ENCODE measurements at regions not wholly inside any gene's neighbourhood (a gene's known extent, or its start where the extent isn't known, plus 50 kb on each side); places are given as distances from the start of the nearest gene placed in this dataset.

GRCh38 chr11:69931994-69932910, 113.0 kb upstream of the FGF3 start:
- no peak for DNase-seq (ENCODE audit: low spot score)

- DNase-seq (ENCODE audit: low spot score) = no peak
Observed at GRCh38 chr11:69934861-69935494, 115.8 kb upstream of the FGF3 start.

GRCh38 chr11:69935941-69936505, 116.8 kb upstream of the FGF3 start:
- DNase-seq (ENCODE audit: low spot score) = no peak

GRCh38 chr11:69936771-69937170, 117.6 kb upstream of the FGF3 start:
- no peak for DNase-seq (ENCODE audit: low spot score)

- DNase-seq (ENCODE audit: low spot score) = no peak
Observed at GRCh38 chr11:69938206-69938605, 119.0 kb upstream of the FGF3 start.

- DNase-seq (ENCODE audit: low spot score) = no peak
Observed at GRCh38 chr11:69939551-69940245, 120.5 kb upstream of the FGF3 start.

- DNase-seq (ENCODE audit: low spot score) = no peak
Observed at GRCh38 chr11:69940246-69940610, 121.0 kb upstream of the FGF3 start.

GRCh38 chr11:69941546-69942332, 122.5 kb upstream of the FGF3 start:
- no peak for DNase-seq (ENCODE audit: low spot score)

- DNase-seq (ENCODE audit: low spot score) = no peak
Observed at GRCh38 chr11:69942333-69942820, 123.2 kb upstream of the FGF3 start.

- no peak for DNase-seq (ENCODE audit: low spot score)
Observed at GRCh38 chr11:69943066-69943465, 123.8 kb upstream of the FGF3 start.

GRCh38 chr11:69943506-69943905, 124.3 kb upstream of the FGF3 start:
- DNase-seq (ENCODE audit: low spot score) = no peak

- no peak for DNase-seq (ENCODE audit: low spot score)
Observed at GRCh38 chr11:69944146-69944795, 125.1 kb upstream of the FGF3 start.

- no peak for DNase-seq (ENCODE audit: low spot score)
Observed at GRCh38 chr11:69945157-69945556, 125.9 kb upstream of the FGF3 start.

- no peak for DNase-seq (ENCODE audit: low spot score)
Observed at GRCh38 chr11:69947059-69947792, 128.0 kb upstream of the FGF3 start.

GRCh38 chr11:69947793-69948255, 128.6 kb upstream of the FGF3 start:
- no peak for DNase-seq (ENCODE audit: low spot score)

GRCh38 chr11:69948256-69949141, 129.3 kb upstream of the FGF3 start:
- no peak for DNase-seq (ENCODE audit: low spot score)

GRCh38 chr11:69949327-69949726, 128.8 kb upstream of the ANO1 start:
- no peak for DNase-seq (ENCODE audit: low spot score)

- DNase-seq (ENCODE audit: low spot score) = peak; percentile 36
Observed at GRCh38 chr11:69950120-69950519, 128.0 kb upstream of the ANO1 start.

- no peak for DNase-seq (ENCODE audit: low spot score)
Observed at GRCh38 chr11:69950621-69951020, 127.5 kb upstream of the ANO1 start.
